GM19468 (cell line): ENCODE measurements at regions not wholly inside any gene's neighbourhood (a gene's known extent, or its start where the extent isn't known, plus 50 kb on each side); places are given as distances from the start of the nearest gene placed in this dataset.

Experiments
- ATAC-seq: cut with Tn5 transposase; IDR thresholded peaks from one replicate; pipeline ENCODE4 v1.9.1; 2021; ENCODE audit warnings: mild to moderate bottlenecking, moderate library complexity, moderate number of reproducible peaks; ENCODE audit not compliant: unreplicated experiment; ENCODE audit errors: extremely low read depth

DNA sequence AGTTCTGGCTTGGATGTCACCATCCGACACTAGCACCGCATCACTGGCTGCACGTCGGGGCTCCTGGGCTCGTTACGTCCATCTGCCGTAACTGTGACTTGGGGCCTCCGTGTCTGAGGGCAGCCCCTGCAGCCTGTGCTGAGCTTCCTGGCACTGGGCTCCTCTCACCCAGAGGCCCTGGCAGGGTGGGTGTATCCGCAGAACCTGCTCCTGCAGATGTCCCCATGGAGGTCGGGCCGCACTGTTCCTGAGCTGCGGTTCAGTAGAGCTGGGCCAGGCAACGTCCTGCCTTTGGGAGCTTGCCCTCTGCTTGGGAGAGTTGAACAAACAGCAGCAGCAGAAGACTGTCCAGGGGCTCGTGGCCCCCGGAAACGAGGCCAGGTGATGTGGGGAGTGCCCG is 71.4 kb downstream of the RGS12 start:
- ATAC-seq: no peak

DNA sequence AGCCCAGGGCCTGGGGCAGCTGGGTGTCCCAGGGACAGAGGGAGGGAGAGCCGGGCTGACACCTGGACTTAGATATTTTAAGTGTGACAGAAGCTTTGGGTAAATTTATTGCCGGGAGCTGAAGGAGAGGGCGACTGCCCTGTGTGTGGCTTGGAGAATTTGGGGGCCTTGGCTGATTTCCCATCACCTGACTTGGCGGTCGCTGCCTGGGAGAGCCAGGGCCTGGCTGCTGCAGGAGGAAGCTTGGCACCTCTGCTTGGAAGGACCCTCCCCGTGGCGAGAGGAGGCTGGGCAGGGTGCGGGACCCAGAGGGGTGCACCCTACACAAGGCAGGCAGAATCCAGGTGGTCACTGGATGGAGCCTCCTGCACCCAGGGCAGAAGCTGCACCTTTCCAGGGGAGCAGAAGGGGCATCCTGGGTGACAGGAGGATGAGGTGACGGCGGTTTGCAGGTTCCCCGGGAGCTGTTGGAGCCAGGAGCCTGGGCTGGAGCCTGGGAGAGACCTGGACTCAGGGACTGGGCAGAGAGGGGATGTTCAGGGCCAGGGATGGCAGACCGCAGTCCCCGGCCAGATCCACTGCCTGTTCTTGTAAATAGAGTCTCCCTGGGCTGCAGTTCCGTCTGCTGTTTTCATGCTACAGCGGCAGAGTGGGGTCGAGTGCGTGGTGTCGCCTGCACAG is 72.0 kb downstream of the RGS12 start:
- ATAC-seq: no peak

DNA sequence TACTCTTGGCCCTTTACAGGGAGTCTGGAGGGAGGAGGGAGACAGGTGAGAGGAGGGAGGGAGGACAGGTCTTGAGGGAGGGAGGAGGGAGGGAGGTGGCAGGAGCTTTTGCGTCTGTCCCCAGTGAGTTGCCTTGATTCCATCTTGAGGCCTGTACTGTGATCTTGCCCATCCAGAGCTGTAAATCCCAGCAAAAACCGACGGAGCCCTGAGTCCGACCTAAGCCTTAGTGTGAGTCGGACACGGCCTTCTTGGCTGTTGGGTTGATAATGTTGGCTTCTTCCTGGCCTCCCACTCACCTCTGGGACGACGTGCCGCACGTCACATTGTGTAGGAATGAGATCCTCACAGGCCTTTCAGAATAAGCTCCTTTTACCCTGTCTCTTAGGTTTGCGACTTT is 72.5 kb downstream of the RGS12 start:
- no peak for ATAC-seq

DNA sequence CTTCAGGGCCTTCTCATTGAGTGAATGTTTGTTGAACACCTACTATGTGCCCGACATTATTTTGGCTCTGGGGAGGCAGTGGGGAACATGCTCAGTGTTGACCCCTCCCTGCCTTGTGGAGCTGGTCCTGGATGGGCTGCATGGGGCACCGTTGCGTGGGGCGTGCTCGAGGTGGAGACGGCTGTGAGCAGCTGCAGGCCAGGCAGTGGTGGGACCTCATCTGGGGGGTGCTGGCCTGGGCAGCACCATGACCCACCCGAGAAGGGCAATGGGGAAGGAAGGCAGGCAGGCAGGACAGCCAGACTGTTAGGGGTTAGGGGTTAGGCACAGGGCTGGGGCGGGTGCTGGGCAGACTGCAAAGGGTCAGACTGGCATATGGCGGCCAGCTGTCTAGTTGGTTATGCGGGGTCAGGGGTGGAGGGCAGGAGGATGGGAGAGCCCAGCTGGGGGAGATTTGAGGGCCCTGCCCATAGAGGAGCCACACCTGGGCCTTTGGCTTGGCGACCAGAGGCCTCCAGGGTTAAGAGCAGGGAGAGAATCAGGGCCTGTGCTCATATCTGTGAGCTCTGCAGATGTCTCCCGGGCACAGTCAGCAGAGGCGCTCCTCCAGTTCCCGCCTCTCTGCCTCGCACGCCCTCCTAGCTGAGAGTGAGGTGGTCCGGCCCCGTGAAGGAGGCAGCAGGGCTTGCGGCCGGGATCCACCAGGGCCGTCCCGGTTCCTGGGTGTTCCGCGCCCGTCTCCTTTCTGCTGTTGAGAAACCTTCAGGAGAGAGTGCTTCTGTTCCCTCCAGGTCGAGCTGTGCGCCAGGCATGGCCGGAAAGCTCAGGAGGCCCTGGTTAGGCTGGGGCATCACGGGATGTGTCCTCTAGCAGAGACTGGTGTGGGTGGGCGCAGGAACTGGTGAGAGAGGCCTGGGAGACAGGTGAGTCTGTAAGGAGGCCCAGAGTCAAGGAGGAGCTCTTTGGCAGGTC is 73.3 kb downstream of the RGS12 start:
- no peak for ATAC-seq

DNA sequence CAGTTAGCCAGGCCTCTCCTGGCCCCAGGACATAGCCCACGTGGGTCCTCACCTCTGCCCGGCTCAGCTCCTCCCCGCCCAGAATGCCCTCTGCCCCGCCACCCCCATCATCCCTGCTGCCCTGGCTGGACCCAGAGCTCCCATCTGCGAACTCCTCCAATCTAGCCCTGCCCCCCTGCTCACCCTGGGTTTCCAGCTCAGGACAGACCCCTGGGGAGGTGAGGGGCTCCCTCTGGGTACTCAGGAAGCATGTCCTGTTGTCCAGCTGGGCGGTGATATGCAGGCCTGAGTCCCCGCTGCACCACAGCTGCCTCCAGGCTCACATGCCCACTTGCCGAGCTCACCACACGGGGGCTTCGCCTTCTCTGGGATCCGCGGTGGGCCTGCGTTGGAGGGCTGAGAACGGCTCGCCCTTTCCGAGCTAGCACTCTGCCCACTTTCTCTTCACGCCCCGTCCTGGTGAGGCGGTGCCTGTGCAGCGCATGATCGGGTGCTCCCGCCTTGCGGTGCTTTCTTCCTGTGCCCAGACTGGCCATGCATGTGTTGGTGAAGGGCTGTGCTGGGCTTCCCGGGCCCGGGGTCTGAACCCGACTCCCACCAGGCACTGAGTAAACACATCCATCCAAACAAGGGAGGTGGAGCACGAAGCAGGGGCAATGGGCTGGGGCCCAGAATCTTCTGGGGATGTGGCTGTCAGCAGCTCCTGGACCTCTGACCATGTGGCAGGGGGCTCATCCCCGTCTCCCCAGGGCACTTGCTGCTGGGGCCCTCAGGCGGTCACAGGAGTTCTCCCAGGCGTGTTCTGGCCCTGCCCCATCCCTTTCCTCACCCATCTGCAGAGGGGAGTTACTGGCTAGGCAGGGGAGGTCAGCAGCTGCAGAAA is 74.3 kb downstream of the RGS12 start:
- ATAC-seq: no peak

DNA sequence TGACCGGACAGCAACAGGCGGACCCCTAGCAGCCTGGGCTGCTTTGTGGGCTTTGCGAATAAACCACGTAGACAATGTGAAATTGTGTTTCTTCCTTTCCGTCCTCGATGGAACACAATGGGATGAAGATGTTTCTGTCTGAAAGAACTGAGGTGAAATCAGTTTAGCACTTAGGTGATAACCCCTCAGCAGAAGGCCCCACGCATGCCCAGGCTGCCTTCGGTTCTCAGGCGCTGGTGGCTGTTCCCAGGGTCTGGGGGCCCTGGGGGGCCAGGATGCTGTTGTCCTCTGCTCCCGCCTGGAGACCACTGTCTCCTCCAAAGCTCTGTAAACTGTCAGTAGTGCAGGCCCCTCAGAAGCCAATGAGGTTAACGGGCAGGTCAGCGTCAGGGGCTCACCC is 73.9 kb upstream of the HGFAC start:
- no peak for ATAC-seq

GRCh38 chr4:3368334-3368733 is 73.4 kb upstream of the HGFAC start:
- ATAC-seq: no peak

DNA sequence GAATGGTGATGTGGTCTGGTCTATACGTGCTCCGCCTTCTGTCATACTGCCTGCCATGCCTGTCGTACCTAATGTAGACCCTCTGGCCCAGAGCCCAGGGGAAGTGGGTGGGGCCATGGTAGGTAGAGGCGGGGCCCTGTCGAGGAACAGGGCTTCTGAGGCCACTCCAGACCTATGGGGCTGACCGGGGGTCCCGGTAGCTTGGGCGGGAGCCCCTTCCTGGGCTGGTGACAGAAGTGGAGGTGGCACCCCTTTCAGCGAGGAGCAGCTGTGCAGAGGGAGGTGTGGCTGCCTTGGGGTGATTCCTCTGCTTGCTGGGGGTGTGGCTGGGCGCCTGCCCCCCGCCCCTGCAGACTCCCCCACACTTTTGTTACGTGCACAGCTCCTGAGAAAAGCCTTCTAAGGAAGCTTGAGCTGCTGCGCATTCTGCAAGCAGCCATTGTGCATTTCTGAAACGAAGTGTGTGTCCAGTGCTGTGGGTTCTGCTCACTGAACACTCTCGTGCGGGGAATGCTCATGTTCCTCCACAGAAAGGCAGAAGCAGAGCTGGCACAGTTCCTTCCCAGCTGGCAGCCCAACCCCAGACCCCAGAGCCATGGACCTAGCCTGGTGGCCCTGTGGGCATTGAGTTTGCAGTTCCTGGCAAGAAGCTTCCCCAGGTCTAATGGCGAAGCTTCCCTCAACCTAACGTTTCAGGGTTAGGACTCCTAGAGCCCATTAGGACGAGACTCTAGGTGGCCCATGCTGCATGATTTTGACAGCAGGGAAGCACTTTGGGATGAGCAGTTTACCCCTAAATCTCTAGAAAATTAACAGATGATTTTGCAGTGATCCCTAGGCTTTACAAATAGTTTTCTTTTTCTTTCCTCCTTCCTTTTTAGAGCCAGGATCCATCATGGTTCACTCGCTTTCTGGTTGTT is 72.7 kb upstream of the HGFAC start:
- no peak for ATAC-seq

DNA sequence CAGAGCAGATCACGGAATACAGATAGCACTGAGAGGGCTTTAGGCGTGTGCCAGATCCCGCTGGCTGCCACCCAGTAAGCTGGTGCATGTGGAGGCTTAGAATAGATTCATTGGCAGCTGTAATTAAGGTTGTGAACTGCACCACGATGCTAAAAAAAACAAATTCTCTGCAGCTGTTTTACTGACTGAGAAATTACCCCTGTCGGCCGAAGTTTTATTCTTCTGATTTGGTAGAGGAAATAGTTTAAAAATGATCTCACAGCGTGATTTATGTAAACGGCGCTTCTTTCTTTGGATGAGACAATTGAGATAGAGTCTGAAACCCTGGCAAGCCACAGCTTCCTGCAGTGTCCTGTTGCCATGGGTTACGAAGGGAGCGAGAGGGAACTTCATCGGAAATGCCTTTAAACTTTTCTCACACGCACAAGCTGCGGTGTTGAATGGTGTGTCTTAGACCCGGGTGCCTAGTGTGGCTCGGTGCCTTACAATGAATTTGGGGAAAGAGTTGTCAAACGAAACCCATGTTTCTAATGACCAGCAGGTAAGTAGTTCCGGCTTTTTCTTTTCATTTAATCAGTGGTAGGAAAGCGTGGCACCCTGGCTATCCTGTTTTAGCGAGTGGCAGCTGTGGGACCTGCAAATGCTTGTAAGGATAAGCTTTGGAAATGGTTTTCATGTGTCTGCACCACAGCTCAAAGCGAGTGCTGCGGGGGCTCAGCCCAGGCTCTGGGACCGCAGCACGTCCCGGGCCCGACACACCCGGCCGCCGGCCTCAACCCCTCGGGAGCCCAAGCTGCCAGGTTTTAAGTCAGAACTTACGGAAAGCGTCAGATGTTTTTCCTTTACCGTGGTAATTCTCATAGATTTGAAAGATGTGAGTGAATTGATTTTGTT is 71.7 kb upstream of the HGFAC start:
- no peak for ATAC-seq

DNA sequence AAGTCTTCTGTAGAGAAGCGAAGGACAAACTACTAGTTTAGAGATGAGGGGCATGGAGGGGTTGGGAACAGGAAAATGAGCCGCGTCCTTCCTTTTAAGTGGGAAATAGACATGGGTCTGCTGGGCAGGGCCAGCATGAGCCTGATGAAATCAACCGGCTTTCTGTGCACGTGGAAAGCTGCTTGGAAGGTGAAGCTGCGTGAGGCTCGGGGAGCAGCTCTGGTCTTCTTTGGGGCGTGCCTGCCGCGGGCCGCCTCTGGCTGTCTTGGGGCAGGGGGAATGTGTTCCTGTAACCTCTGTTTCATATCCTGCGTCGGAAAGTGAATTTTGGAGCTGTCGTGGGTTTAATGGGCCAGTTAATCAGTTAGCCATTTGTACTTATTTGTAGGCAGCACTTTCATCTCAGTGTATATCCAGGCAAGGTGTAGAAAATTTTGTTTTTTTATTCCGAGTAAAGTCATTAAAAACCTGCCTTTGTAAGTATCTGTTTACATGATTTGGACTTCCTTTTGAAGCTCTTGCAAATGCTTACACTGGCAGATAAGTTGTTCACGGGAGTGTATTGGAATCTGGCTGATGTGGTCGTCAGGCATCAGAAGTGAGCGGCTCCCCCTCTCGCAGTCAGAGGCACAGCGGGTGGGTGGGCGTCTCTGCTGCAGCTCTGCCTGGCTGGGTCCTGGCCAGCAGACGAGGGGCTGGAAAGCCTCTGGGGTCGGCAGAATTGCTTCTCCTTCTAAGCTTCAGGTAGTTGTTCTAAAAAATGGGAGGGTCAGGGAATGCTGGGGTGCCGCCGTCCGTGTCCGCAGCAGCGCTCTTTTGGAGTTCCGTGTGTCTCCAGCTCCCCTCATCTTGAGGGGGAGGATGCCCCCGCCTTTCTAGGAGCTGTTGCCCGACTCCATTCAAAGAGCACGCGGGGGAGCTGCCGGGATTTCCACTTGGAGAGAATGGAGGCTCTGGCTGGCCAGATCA is 70.5 kb upstream of the HGFAC start:
- ATAC-seq: no peak

- ATAC-seq: no peak
Measured at GRCh38 chr4:3372264-3372932, 69.4 kb upstream of the HGFAC start.

GRCh38 chr4:3372933-3373465 is 68.8 kb upstream of the HGFAC start:
- ATAC-seq: no peak

DNA sequence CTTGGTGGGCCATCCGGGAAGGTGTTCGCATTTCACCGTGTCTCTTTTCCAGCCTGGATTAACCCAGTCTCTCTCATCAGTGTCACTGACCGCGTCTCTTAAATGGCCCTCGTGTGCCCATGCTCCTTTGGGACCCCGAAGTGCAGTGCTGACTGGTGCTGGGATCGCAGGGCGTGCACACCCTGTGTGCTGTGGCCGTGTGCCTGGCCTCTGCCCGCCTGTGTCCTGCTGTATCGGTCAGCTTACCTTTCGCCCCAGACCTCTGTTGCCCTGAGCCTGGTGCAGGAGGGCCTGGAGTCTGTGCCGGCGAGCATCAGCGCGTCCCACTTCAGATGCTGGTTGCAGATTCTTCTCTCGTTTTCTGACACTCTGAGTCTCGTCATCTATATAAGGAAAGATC is 68.3 kb upstream of the HGFAC start:
- no peak for ATAC-seq

GRCh38 chr4:3374011-3374645 is 67.6 kb upstream of the HGFAC start:
- no peak for ATAC-seq

DNA sequence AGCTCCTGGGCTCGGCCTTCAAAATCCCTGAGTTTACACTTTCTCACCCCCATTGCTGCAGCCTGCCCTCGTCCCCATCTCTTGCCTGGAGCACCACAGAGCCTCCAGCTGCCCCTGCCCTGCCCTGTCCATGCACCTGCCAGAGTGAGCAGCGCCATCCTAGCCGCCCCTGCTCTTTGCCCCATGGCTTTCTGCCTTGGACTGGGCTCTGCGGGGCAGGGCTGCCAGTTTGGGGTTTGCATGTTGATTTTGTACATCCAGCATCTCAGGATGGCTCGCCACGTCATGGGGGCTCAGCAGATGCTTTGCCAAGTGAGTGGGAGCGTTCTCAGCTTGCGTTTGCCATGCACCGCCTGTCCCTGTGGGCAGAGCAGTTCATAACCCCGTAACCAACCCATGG is 67.1 kb upstream of the HGFAC start:
- ATAC-seq: no peak

GRCh38 chr4:3375688-3376087 is 66.1 kb upstream of the HGFAC start:
- no peak for ATAC-seq
